ENCODE measurements at regions not wholly inside any gene's neighbourhood (a gene's known extent, or its start where the extent isn't known, plus 50 kb on each side); places are given as distances from the start of the nearest gene placed in this dataset.
"Not testable (repeated sequence)": the region's sequence is repeated elsewhere in the genome, so short reads cannot be mapped to it uniquely, and the experiment has no call there.

DNA sequence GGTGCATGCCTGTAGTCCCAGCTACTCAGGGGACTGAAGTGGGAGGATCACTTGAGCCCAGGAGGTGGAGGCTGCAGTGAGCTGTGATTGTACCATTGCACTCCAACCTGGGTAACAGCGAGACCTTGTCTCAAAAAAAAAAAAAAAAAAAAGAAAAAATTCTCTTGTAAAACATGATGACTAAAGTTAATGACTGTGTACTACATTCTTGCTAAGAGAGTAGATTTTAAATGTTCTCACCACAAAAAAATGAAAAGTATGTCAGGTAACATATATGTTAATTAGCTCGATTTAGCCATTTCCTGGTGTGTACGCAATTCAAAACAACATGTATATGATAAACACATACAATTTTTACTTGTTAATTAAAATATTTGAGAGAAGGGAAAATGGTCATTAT lies 480.7 kb upstream of the RGS6 start:
- no peak for DNase-seq (ENCODE audit: low read depth)
- H3K4me3 ChIP-seq (ENCODE audit: low read length) = no peak overlapping the region
- TF ChIP-seq, protein P1, sequence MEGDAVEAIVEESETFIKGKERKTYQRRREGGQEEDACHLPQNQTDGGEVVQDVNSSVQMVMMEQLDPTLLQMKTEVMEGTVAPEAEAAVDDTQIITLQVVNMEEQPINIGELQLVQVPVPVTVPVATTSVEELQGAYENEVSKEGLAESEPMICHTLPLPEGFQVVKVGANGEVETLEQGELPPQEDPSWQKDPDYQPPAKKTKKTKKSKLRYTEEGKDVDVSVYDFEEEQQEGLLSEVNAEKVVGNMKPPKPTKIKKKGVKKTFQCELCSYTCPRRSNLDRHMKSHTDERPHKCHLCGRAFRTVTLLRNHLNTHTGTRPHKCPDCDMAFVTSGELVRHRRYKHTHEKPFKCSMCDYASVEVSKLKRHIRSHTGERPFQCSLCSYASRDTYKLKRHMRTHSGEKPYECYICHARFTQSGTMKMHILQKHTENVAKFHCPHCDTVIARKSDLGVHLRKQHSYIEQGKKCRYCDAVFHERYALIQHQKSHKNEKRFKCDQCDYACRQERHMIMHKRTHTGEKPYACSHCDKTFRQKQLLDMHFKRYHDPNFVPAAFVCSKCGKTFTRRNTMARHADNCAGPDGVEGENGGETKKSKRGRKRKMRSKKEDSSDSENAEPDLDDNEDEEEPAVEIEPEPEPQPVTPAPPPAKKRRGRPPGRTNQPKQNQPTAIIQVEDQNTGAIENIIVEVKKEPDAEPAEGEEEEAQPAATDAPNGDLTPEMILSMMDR (conservative IDR thresholded peaks at IDR 0.05; ENCODE audit: low read length) = no peak

DNA sequence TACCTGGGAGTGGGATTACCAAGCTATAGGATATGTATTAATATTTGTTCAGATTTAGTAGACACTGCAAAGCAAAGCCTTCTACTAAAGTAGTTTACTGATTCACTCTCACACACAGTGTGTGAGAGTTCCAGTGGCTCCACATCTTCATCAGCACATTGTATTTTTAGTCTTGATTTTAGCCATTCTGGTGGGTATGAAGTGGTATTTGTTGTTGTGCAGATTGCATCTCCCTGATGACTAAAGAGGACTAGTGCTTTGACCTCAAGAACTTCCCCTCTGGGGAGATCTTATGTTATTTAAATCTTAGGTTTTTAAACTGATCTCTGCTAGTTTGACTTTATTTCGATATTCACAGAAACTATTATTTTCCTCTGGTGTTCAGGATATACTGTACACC lies 479.7 kb upstream of the RGS6 start:
- H3K4me3 ChIP-seq (ENCODE audit: low read length) = no peak overlapping the region
- TF ChIP-seq, protein P1 (conservative IDR thresholded peaks at IDR 0.05; ENCODE audit: low read length) = no peak
- peak; percentile 35 for DNase-seq (ENCODE audit: low read depth)

DNA sequence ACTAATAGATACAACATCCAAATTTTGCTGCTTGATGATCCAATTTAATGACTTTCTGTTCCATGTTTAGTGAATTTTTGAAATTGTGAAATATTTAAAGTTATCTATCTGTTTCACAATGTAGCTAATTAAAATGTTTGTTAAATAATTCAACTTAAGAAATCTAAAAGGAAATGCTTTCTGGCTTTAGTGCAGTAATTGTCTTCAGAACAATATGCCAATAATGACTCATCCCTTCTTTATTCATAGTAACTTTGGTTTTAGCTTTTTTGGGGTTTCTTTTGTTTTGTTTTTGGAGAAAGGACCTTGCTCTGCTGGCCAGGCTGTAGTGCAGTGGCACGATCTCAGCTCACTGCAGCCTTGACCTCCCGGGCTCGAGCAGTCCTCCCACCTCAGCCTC lies 479.2 kb upstream of the RGS6 start:
- no peak overlapping the region for H3K4me3 ChIP-seq (ENCODE audit: low read length)
- peak; percentile 74 for DNase-seq (ENCODE audit: low read depth)
- TF ChIP-seq, protein P1 (conservative IDR thresholded peaks at IDR 0.05; ENCODE audit: low read length) = no peak

DNA sequence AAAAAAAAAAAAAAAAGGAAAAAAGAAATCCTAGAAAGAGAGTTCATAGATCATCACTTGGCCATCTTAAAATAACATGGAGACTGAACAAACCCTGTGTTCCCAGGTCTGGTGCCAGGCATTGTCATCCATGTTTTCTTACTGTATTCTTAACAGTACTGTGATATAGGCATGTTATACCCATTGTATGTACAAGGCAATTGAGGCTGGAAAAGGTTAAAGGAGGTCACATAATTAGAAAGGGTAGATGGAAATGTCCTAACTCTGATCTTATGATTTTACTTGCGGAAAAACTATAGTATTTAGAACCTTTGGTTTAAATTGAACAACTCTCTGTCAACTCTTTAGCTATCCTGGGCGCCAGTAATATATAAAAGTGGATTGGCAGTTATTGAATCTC lies 478.2 kb upstream of the RGS6 start:
- H3K4me3 ChIP-seq (ENCODE audit: low read length) = no peak overlapping the region
- TF ChIP-seq, protein P1 (conservative IDR thresholded peaks at IDR 0.05; ENCODE audit: low read length) = no peak
- no peak for DNase-seq (ENCODE audit: low read depth)

DNA sequence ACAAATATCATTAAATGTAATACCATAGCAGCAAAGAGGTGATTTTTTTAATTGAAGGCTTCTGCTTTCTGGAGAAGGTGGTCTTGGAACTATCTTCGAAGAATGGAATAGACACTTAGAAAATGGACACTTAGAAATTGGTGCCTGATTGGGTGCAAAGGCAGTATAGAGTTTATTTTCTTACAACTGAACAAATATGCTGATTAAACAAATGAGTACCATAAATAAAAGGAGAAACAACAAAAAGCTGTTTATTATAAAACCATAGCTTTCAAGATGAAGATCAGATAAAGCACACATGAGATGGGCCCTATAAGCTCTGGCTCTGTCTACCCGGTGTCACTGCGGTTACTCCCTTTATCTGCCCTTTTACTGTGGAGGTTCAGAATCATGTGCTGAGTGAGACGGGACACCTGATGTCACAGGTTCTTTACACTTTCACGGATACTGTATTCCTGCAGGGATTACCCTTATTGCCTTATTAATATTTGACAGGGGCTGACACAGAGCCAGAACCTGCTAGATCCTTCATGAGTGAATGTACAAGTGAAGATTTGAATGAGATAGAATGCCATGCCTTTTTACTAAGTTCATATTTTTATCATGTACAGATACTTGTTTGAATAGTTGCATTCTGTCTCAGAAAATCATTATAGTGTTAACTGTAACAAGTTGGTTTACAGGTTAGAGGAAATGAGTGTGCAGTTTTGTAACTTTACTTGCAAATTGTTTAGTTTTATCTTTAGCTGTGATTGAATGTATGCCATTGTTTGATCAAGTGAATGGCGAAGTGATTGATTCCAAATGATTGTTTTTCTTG lies 477.5 kb upstream of the RGS6 start:
- DNase-seq (ENCODE audit: low read depth) = no peak
- H3K4me3 ChIP-seq (ENCODE audit: low read length) = no peak overlapping the region
- TF ChIP-seq, protein P1 (conservative IDR thresholded peaks at IDR 0.05; ENCODE audit: low read length) = no peak

DNA sequence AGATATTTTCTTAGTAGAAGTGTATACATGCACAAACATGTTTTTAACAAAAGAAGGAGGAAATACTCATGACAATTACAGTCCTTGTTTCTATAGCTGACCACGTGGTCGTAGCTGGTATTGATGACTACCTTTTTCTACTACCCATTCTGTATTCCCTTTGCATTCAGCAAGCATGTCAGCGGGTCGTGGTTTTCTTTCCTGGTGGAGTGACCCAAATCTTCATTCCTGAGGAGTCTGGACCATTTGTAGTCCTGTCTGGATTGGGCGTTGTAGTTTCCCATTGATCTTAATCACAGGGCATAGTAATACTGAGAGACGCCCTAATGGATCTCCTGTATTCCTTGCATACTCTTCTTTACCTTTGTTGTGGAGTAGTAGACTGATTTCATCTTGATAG lies 472.1 kb upstream of the RGS6 start:
- TF ChIP-seq, protein P1 (conservative IDR thresholded peaks at IDR 0.05; ENCODE audit: low read length) = no peak
- no peak overlapping the region for H3K4me3 ChIP-seq (ENCODE audit: low read length)
- no peak for DNase-seq (ENCODE audit: low read depth)

DNA sequence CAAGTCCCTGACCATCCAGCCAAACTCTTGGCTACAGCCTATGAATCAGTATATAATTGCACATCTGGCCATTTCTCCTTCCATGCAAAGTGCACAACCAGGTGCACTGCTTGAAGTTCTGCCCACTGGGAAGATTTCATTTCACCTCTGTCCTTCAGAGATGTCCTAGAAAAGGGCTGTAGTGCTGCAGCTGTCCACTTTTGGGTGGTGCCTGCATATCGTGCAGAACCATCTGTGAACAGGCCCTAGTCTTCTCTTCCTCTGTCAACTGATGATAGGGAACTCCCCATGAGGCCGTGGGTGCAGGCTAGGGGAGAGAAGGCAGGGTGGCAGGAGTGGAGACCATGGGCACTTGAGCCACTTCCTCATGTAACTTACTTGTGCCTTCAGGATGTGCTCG lies 470.6 kb upstream of the RGS6 start:
- not testable (repeated sequence) for DNase-seq (ENCODE audit: low read depth); H3K4me3 ChIP-seq (ENCODE audit: low read length)
